ENCODE measurements at regions not wholly inside any gene's neighbourhood (a gene's known extent, or its start where the extent isn't known, plus 50 kb on each side); places are given as distances from the start of the nearest gene placed in this dataset.

- H3K27ac ChIP-seq (ENCODE audit: low read depth, low read length): 0 out of 2 replicates have a peak overlapping the region, but pooled peaks have one; percentile 8
- intact Hi-C loops (cut with micrococcal nuclease): no loop called here
- ATAC-seq (no peak), DNase-seq (ENCODE audit: low read depth, low spot score) (no peak)
- BruUV-seq (replicated peaks): no TSS peak
- TF ChIP-seq EZH2phosphoT487 (IDR thresholded peaks at IDR 0.05; ENCODE audit: borderline replicate concordance) (no peak), POLR2A (IDR thresholded peaks at IDR 0.05; ENCODE audit: borderline replicate concordance, extremely low read depth, insufficient read depth, insufficient read length) (no peak), EGR1 (IDR thresholded peaks at IDR 0.05; ENCODE audit: low read depth) (no peak), ZFX (IDR thresholded peaks at IDR 0.05) (no peak), TCF7L2 (IDR thresholded peaks at IDR 0.05; ENCODE audit: borderline replicate concordance, extremely low read depth, insufficient read depth, insufficient read length) (no peak)
- TF ChIP-seq, protein P1, sequence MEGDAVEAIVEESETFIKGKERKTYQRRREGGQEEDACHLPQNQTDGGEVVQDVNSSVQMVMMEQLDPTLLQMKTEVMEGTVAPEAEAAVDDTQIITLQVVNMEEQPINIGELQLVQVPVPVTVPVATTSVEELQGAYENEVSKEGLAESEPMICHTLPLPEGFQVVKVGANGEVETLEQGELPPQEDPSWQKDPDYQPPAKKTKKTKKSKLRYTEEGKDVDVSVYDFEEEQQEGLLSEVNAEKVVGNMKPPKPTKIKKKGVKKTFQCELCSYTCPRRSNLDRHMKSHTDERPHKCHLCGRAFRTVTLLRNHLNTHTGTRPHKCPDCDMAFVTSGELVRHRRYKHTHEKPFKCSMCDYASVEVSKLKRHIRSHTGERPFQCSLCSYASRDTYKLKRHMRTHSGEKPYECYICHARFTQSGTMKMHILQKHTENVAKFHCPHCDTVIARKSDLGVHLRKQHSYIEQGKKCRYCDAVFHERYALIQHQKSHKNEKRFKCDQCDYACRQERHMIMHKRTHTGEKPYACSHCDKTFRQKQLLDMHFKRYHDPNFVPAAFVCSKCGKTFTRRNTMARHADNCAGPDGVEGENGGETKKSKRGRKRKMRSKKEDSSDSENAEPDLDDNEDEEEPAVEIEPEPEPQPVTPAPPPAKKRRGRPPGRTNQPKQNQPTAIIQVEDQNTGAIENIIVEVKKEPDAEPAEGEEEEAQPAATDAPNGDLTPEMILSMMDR (IDR thresholded peaks at IDR 0.05 in 2 of 3, conservative IDR thresholded peaks at IDR 0.05 in 1 of 3; ENCODE audit: borderline replicate concordance in 1 of 3, insufficient read depth in 1 of 3, low read depth in 2 of 3, low read length in 2 of 3): no peak
- TF ChIP-seq, protein P2, sequence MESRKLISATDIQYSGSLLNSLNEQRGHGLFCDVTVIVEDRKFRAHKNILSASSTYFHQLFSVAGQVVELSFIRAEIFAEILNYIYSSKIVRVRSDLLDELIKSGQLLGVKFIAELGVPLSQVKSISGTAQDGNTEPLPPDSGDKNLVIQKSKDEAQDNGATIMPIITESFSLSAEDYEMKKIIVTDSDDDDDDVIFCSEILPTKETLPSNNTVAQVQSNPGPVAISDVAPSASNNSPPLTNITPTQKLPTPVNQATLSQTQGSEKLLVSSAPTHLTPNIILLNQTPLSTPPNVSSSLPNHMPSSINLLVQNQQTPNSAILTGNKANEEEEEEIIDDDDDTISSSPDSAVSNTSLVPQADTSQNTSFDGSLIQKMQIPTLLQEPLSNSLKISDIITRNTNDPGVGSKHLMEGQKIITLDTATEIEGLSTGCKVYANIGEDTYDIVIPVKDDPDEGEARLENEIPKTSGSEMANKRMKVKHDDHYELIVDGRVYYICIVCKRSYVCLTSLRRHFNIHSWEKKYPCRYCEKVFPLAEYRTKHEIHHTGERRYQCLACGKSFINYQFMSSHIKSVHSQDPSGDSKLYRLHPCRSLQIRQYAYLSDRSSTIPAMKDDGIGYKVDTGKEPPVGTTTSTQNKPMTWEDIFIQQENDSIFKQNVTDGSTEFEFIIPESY (IDR thresholded peaks at IDR 0.05; ENCODE audit: extremely low read depth, insufficient replicate concordance, low read length): no peak
- TF ChIP-seq, protein P3, sequence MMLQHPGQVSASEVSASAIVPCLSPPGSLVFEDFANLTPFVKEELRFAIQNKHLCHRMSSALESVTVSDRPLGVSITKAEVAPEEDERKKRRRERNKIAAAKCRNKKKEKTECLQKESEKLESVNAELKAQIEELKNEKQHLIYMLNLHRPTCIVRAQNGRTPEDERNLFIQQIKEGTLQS (IDR thresholded peaks at IDR 0.05): no peak
- H3K9me2 ChIP-seq (ENCODE audit: insufficient read depth): no peaks in the 10 kb centered on the region
- H4K20me1 ChIP-seq (ENCODE audit: insufficient read depth): no peaks in the 10 kb centered on the region
- peaks cover 31 to 69% of the 10 kb centered on the region in 2 experiments for H3K4me1 ChIP-seq (ENCODE audit: control insufficient read depth in 1 of 2, insufficient read depth in 2 of 2, low read length in 2 of 2)
- H3K36me3 ChIP-seq (ENCODE audit: control insufficient read depth in 1 of 2, insufficient read depth in 2 of 2, low read length in 2 of 2): peaks cover 2 to 36% of the 10 kb centered on the region in 2 experiments; a peak in 3 of 4 replicates
- peaks cover 81% of the 10 kb centered on the region for H3K79me2 ChIP-seq (ENCODE audit: insufficient read depth, low read length)
- H2AFZ ChIP-seq (ENCODE audit: low read depth, low read length, poor library complexity, severe bottlenecking): no peak overlapping the region
- H3K9ac ChIP-seq (ENCODE audit: low read length): no peak overlapping the region
- H3K4me2 ChIP-seq (ENCODE audit: low read length): no peak overlapping the region
- ChIA-PET POLR2A (no interaction called here), RAD21 (ENCODE audit: low non-redundant PET in 1 of 2, low total read pairs in 2 of 2, uncharacterized antibody in 2 of 2, unreplicated experiment in 2 of 2) (no interaction called here), CTCF (no interaction called here)
- no peaks in the 10 kb centered on the region for H3K9me3 ChIP-seq (ENCODE audit: control insufficient read depth in 1 of 2, insufficient read depth in 1 of 2, low read depth in 1 of 2, low read length in 2 of 2)
- no peaks in the 10 kb centered on the region for H3K27me3 ChIP-seq (ENCODE audit: insufficient read depth, low read length)
- no peak overlapping the region for H3K4me3 ChIP-seq (replicated peaks in 1 of 2; ENCODE audit: low read depth in 1 of 2, low read length in 2 of 2)
Observed at GRCh38 chr1:172930142-172930541, 120.6 kb downstream of the TNFSF18 start.
